A549 (cell line): ENCODE measurements at regions not wholly inside any gene's neighbourhood (a gene's known extent, or its start where the extent isn't known, plus 50 kb on each side); places are given as distances from the start of the nearest gene placed in this dataset.
A peak's percentile ranks its signal among the peaks of the same experiment; 100 is the strongest.

Source experiments
- ATAC-seq, 2 experiments: fragments of 200-7000 bp in 1 of 2; fragments of >200 bp in 1 of 2; cut with Nextera tagmentation in 1 of 2; cut with Tn5 transposase in 1 of 2; 3 replicates each; pipeline versions ENCODE4 v1.8.0 to v1.9.1; 2018 to 2020; ENCODE audit warnings: mild to moderate bottlenecking in 1 of 2, moderate library complexity in 1 of 2
- CTCF ChIA-PET: fragments of 300-600 bp; sonication (Branson Sonifier 250); formaldehyde crosslinking; extraction: SDS; loops from one replicate; lab custom pipeline; 2021; ENCODE audit warnings: antibody characterized with exemption, inconsistent platforms; lab: Yijun Ruan, JAX
- POLR2A ChIA-PET: fragments of 350-600 bp; formaldehyde crosslinking; extraction: SDS; loops from one replicate; lab custom pipeline; 2021; ENCODE audit warnings: antibody characterized with exemption, inconsistent platforms; lab: Yijun Ruan, JAX
- DNase-seq, 2 experiments: peaks; one replicate each; pipeline versions ENCODE4 v3.0.0 to v3.0.0-alpha.2; 2011 to 2016; ENCODE audit warnings: low read depth in 1 of 2, low spot score in 1 of 2
- FAIRE-seq: peaks from 2 replicates; lab custom pipeline; 2011; peaks lifted over from hg19 to GRCh38; lab: Jason Lieb, UNC
- H3K27ac ChIP-seq, 2 experiments: fragments of >200 bp; sonication (Bioruptor Twin); formaldehyde crosslinking; 3 replicates each; pipeline ENCODE4 v1.5.1; 2016 to 2017
- H3K4me1 ChIP-seq: fragments of >200 bp; sonication (Bioruptor Twin); formaldehyde crosslinking; 3 replicates; pipeline ENCODE4 v1.6.1; 2016
- H3K4me2 ChIP-seq: fragments of >200 bp; sonication (Bioruptor Twin); formaldehyde crosslinking; 3 replicates; pipeline ENCODE4 v1.6.1; 2016
- H3K4me3 ChIP-seq: fragments of >200 bp; sonication (Bioruptor Twin); formaldehyde crosslinking; 3 replicates; pipeline ENCODE4 v1.5.1; 2016
- H3K9me3 ChIP-seq: fragments of >200 bp; sonication (Bioruptor Twin); formaldehyde crosslinking; 3 replicates; pipeline ENCODE4 v1.6.1; 2016
- CEBPB ChIP-seq, 2 experiments: fragments of >200 bp in 1 of 2; sonication (Bioruptor Twin) in 1 of 2; formaldehyde crosslinking in 1 of 2; IDR thresholded peaks; 2 replicates each; pipeline ENCODE4 v1.6.1; 2012 to 2016
- CHD2 ChIP-seq: fragments of 150-350 bp; IDR thresholded peaks from 2 replicates; pipeline ENCODE4 v1.6.1; 2014; ENCODE audit warnings: low read length; ENCODE audit not compliant: partially characterized antibody
- FOSB ChIP-seq: fragments of 250-450 bp; sonication (Bioruptor Pico); IDR thresholded peaks from 2 replicates; pipeline ENCODE4 v1.5.0; 2020; ENCODE audit warnings: mild to moderate bottlenecking, moderate library complexity
- HDAC2 ChIP-seq: fragments of 200-600 bp; sonication (generic); IDR thresholded peaks from 2 replicates; pipeline ENCODE4 v1.6.1; 2016
- JUN ChIP-seq, 2 experiments: fragments of >200 bp; sonication (Bioruptor Twin); formaldehyde crosslinking; IDR thresholded peaks; 2 replicates in 1 of 2; 3 replicates in 1 of 2; pipeline ENCODE4 v1.6.1; 2016 to 2017
- KDM1A ChIP-seq: fragments of 200-600 bp; sonication (generic); IDR thresholded peaks from 2 replicates; pipeline ENCODE4 v1.6.1; 2016; ENCODE audit warnings: low read depth, mild to moderate bottlenecking
- MAZ ChIP-seq: fragments of 150-350 bp; IDR thresholded peaks from 2 replicates; pipeline ENCODE4 v1.6.1; 2014; ENCODE audit warnings: antibody characterized with exemption, low read depth, low read length, borderline replicate concordance
- NPAS2 ChIP-seq: fragments of 250-450 bp; sonication (Bioruptor Pico); IDR thresholded peaks from 2 replicates; pipeline ENCODE4 v1.8.0; 2022; ENCODE audit warnings: mild to moderate bottlenecking, moderate library complexity, borderline replicate concordance
- POLR2A ChIP-seq: IDR thresholded peaks from 2 replicates; pipeline ENCODE4 v1.6.1; 2012; ENCODE audit warnings: mild to moderate bottlenecking, low read length
- RARB ChIP-seq: fragments of 250-450 bp; sonication (Bioruptor Pico); IDR thresholded peaks from 2 replicates; pipeline ENCODE4 v1.8.0; 2021; ENCODE audit warnings: mild to moderate bottlenecking, moderate library complexity
- TP53 ChIP-seq: fragments of 250-450 bp; sonication (Bioruptor Pico); IDR thresholded peaks from 2 replicates; pipeline ENCODE4 v1.5.0; 2021; ENCODE audit warnings: mild to moderate bottlenecking, moderate library complexity
- ZC3H11A ChIP-seq: fragments of 450-650 bp; IDR thresholded peaks from 2 replicates; pipeline ENCODE4 v1.6.1; 2014; ENCODE audit warnings: antibody characterized with exemption, mild to moderate bottlenecking
- ZFP36 ChIP-seq: fragments of 450-650 bp; IDR thresholded peaks from 2 replicates; pipeline ENCODE4 v1.6.1; 2014; ENCODE audit warnings: borderline replicate concordance; ENCODE audit not compliant: partially characterized antibody
- ZSCAN20 ChIP-seq: fragments of 250-450 bp; sonication (Bioruptor Pico); IDR thresholded peaks from 2 replicates; pipeline ENCODE4 v1.8.0; 2022; ENCODE audit warnings: mild to moderate bottlenecking, moderate library complexity
- WGBS: methylation state at CpG from one replicate; pipeline ENCODE4 v1.1.6; 2017; ENCODE audit errors: missing lambda C conversion rate; 5-methylcytosine and 5-hydroxymethylcytosine counted together
- TF ChIP-seq, protein P1 (sequence below): fragments of 250-450 bp; sonication (Bioruptor Pico); IDR thresholded peaks from 2 replicates; pipeline ENCODE4 v1.5.0; 2021; ENCODE audit warnings: mild to moderate bottlenecking, moderate library complexity, borderline replicate concordance
- TF ChIP-seq, protein P2 (sequence below): fragments of 450-650 bp; IDR thresholded peaks from 2 replicates; pipeline ENCODE4 v1.6.1; 2014; ENCODE audit warnings: antibody characterized with exemption
- TF ChIP-seq, protein P3 (sequence below): fragments of >200 bp; sonication (Bioruptor Twin); formaldehyde crosslinking; IDR thresholded peaks from 3 replicates; pipeline ENCODE4 v1.5.1; 2016
- TF ChIP-seq, protein P4 (sequence below): IDR thresholded peaks from 2 replicates; pipeline ENCODE4 v1.6.1; 2012
- TF ChIP-seq, protein P5 (sequence below): fragments of >200 bp; sonication (Bioruptor Twin); formaldehyde crosslinking; IDR thresholded peaks from 2 replicates; pipeline ENCODE4 v1.6.1; 2016
- TF ChIP-seq, protein P6 (sequence below): IDR thresholded peaks from 2 replicates; pipeline ENCODE4 v1.6.1; 2012
- TF ChIP-seq, protein P7 (sequence below): fragments of >200 bp; sonication (Bioruptor Twin); formaldehyde crosslinking; IDR thresholded peaks from 3 replicates; pipeline ENCODE4 v1.6.1; 2016

DNA sequence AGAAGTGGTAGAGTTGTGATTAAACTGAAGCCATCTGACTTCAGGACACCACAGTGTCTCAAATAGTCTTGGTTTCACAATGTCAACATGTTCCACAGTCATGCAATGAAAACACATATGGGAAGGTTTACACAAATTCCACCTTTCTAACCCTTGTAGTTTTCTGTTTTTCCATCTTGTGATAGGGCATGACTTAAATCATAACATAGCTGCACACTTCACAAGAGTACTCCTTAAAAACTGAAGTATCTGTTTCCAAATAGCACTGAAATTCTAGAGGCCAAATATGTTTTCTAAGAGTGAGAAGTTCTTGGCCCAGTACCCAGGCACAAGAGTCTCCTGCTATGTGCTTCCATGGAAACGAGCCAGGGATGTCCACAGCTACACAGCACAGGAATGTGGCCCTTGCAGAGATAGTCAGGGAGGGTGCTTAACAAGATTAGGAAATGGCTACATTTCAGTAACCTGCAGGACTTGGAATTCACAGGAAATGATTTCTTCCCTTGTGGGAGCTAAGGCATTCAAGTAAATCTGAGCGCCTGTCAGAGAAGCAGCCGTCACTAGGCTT lies 269.1 kb downstream of the NDFIP2 start:
- TF ChIP-seq ZSCAN20 (no peak), ZFP36 (no peak), NPAS2 (no peak), JUN (IDR thresholded peaks at IDR 0.05) (no peak), KDM1A (no peak), HDAC2 (no peak), RARB (CRISPR knock-in tag) (no peak), ZC3H11A (no peak), CHD2 (no peak), FOSB (no peak)
- TF ChIP-seq, protein P1, sequence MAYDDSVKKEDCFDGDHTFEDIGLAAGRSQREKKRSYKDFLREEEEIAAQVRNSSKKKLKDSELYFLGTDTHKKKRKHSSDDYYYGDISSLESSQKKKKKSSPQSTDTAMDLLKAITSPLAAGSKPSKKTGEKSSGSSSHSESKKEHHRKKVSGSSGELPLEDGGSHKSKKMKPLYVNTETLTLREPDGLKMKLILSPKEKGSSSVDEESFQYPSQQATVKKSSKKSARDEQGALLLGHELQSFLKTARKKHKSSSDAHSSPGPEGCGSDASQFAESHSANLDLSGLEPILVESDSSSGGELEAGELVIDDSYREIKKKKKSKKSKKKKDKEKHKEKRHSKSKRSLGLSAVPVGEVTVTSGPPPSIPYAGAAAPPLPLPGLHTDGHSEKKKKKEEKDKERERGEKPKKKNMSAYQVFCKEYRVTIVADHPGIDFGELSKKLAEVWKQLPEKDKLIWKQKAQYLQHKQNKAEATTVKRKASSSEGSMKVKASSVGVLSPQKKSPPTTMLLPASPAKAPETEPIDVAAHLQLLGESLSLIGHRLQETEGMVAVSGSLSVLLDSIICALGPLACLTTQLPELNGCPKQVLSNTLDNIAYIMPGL, result no peak
- TF ChIP-seq, protein P2, sequence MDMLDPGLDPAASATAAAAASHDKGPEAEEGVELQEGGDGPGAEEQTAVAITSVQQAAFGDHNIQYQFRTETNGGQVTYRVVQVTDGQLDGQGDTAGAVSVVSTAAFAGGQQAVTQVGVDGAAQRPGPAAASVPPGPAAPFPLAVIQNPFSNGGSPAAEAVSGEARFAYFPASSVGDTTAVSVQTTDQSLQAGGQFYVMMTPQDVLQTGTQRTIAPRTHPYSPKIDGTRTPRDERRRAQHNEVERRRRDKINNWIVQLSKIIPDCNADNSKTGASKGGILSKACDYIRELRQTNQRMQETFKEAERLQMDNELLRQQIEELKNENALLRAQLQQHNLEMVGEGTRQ, result no peak
- TF ChIP-seq, protein P3, sequence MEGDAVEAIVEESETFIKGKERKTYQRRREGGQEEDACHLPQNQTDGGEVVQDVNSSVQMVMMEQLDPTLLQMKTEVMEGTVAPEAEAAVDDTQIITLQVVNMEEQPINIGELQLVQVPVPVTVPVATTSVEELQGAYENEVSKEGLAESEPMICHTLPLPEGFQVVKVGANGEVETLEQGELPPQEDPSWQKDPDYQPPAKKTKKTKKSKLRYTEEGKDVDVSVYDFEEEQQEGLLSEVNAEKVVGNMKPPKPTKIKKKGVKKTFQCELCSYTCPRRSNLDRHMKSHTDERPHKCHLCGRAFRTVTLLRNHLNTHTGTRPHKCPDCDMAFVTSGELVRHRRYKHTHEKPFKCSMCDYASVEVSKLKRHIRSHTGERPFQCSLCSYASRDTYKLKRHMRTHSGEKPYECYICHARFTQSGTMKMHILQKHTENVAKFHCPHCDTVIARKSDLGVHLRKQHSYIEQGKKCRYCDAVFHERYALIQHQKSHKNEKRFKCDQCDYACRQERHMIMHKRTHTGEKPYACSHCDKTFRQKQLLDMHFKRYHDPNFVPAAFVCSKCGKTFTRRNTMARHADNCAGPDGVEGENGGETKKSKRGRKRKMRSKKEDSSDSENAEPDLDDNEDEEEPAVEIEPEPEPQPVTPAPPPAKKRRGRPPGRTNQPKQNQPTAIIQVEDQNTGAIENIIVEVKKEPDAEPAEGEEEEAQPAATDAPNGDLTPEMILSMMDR, result no peak
- TF ChIP-seq, protein P4, sequence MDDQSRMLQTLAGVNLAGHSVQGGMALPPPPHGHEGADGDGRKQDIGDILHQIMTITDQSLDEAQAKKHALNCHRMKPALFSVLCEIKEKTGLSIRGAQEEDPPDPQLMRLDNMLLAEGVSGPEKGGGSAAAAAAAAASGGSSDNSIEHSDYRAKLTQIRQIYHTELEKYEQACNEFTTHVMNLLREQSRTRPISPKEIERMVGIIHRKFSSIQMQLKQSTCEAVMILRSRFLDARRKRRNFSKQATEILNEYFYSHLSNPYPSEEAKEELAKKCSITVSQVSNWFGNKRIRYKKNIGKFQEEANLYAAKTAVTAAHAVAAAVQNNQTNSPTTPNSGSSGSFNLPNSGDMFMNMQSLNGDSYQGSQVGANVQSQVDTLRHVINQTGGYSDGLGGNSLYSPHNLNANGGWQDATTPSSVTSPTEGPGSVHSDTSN, result no peak
- TF ChIP-seq, protein P5, sequence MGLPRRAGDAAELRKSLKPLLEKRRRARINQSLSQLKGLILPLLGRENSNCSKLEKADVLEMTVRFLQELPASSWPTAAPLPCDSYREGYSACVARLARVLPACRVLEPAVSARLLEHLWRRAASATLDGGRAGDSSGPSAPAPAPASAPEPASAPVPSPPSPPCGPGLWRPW, result no peak
- Histone ChIP-seq H3K9me3 (no peaks in the 10 kb centered on the region), H3K4me2 (peak overlapping the region; percentile 6; the same call in 2 of the 3 replicates), H3K27ac (no peak overlapping the region), H3K4me1 (peaks cover 5% of the 10 kb centered on the region; the same call in 1 of the 3 replicates), H3K4me3 (no peak overlapping the region)
- FAIRE-seq, result no peak
- peak in 1 of 2 experiments; percentile 36 for DNase-seq
- ATAC-seq, result peak in 1 of 2 experiments; percentile 75; a peak in 3 of 6 replicates
- POLR2A ChIA-PET, result no interaction called here
- WGBS, result 52% methylated on average over 3 of the region's 3 CpGs
- CTCF ChIA-PET, result interaction anchor here (0.9 kb wide), 1 partner anchor 10 kb away, joined by 3 read pairs; no protein-coding TSS in a partner anchor

DNA sequence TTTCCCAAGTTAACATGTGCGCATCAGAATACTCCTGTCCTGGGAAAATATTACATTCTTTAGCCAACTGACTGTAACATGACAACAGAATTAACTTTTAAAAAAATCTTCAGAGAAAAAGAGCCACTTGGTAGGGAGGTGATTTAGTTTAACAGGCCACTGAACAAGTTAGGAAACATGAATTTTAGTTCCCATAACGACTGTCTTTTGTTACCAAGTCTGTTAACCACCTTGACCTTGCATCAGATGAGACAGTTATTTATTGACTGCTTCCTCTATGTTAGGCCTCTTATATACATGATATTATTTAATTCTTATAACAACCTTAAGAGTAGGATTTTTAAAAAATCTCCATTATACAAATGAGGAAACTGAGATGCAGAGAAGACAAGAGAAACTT lies 268.6 kb downstream of the NDFIP2 start:
- DNase-seq (no peak), FAIRE-seq (no peak), ATAC-seq (no peak)
- 80% methylated on average over 2 of the region's 2 CpGs for WGBS
- ChIA-PET CTCF (no interaction called here), POLR2A (no interaction called here)
- no peaks in the 10 kb centered on the region for H3K9me3 ChIP-seq
- H3K4me2 ChIP-seq, result peak overlapping the region; percentile 6; the same call in 2 of the 3 replicates
- TF ChIP-seq, protein P6, sequence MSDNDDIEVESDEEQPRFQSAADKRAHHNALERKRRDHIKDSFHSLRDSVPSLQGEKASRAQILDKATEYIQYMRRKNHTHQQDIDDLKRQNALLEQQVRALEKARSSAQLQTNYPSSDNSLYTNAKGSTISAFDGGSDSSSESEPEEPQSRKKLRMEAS, result no peak
- TF ChIP-seq, protein P5, result no peak
- TF ChIP-seq CEBPB (IDR thresholded peaks at IDR 0.05), result no peak
- TF ChIP-seq POLR2A, result no peak
- no peak for TF ChIP-seq RARB (CRISPR knock-in tag)
- TF ChIP-seq MAZ, result no peak
- TF ChIP-seq, protein P7, sequence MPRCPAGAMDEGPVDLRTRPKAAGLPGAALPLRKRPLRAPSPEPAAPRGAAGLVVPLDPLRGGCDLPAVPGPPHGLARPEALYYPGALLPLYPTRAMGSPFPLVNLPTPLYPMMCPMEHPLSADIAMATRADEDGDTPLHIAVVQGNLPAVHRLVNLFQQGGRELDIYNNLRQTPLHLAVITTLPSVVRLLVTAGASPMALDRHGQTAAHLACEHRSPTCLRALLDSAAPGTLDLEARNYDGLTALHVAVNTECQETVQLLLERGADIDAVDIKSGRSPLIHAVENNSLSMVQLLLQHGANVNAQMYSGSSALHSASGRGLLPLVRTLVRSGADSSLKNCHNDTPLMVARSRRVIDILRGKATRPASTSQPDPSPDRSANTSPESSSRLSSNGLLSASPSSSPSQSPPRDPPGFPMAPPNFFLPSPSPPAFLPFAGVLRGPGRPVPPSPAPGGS, result no peak
- TF ChIP-seq TP53, result no peak
- H3K27ac ChIP-seq, result no peak overlapping the region
- H3K4me3 ChIP-seq, result no peak overlapping the region
- H3K4me1 ChIP-seq, result peaks cover 5% of the 10 kb centered on the region; the same call in 1 of the 3 replicates
